ENCODE measurements at regions not wholly inside any gene's neighbourhood (a gene's known extent, or its start where the extent isn't known, plus 50 kb on each side); places are given as distances from the start of the nearest gene placed in this dataset.

- intact Hi-C loops (cut with micrococcal nuclease), result no loop called here
- H3K9me3 Mint-ChIP-seq, result peaks cover 0 to 5% (median 3%) of the 10 kb centered on the region in 7 donors
- Histone ChIP-seq H3K4me1 (ENCODE audit: control insufficient read depth in 1 of 2, insufficient read depth in 2 of 2, low read length in 2 of 2) (no peaks in the 10 kb centered on the region), H3K27me3 (ENCODE audit: control insufficient read depth in 2 of 2, insufficient read depth in 2 of 2, low read length in 2 of 2) (no peaks in the 10 kb centered on the region), H3K9me3 (replicated peaks in 1 of 2; ENCODE audit: control insufficient read depth in 1 of 2, insufficient read depth in 1 of 2, low read length in 2 of 2) (no peaks in the 10 kb centered on the region), H3K79me2 (ENCODE audit: insufficient read depth, low read length) (no peaks in the 10 kb centered on the region), H3K4me2 (replicated peaks; ENCODE audit: extremely low read depth, low read length, poor library complexity, severe bottlenecking) (no peak overlapping the region), H4K20me1 (ENCODE audit: insufficient read depth, low read length) (no peaks in the 10 kb centered on the region), H3K9ac (ENCODE audit: insufficient read depth, low read length, poor library complexity, severe bottlenecking) (no peak overlapping the region), H3K4me3 (replicated peaks in 1 of 3; ENCODE audit: low read depth in 2 of 3, low read length in 3 of 3) (no peak overlapping the region), H3K27ac (ENCODE audit: low read depth in 1 of 2, low read length in 2 of 2) (no peak overlapping the region), H3K36me3 (replicated peaks in 1 of 2; ENCODE audit: control insufficient read depth in 1 of 2, insufficient read depth in 2 of 2, low read length in 2 of 2) (no peaks in the 10 kb centered on the region), H2AFZ (ENCODE audit: insufficient read depth, low read depth, low read length, poor library complexity, severe bottlenecking) (no peak overlapping the region)
- no peak for TF ChIP-seq CTCF (IDR thresholded peaks at IDR 0.05)
- peaks cover 0 to 10% (median 0%) of the 10 kb centered on the region in 3 donors for H3K27me3 Mint-ChIP-seq (ENCODE audit: low read depth in 3 of 3)
- DNase-seq, result no peak
- H3K4me3 Mint-ChIP-seq, result no peak overlapping the region
- no peak overlapping the region for H3K27ac Mint-ChIP-seq
- WGBS (ENCODE audit: insufficient coverage), result no CpG with 5 or more reads among the region's 2 CpGs
- H3K36me3 Mint-ChIP-seq, result no peaks in the 10 kb centered on the region
- H3K4me1 Mint-ChIP-seq, result peaks cover 5% of the 10 kb centered on the region
These were observed 200.6 kb upstream of the GATB start for GRCh38 chr4:151961456-151961855.

GRCh38 chr4:151960449-151961230 is 199.8 kb upstream of the GATB start:
- Histone ChIP-seq H2AFZ (ENCODE audit: insufficient read depth, low read depth, low read length, poor library complexity, severe bottlenecking) (no peak overlapping the region), H3K9ac (ENCODE audit: insufficient read depth, low read length, poor library complexity, severe bottlenecking) (no peak overlapping the region), H3K4me1 (ENCODE audit: control insufficient read depth in 1 of 2, insufficient read depth in 2 of 2, low read length in 2 of 2) (no peaks in the 10 kb centered on the region), H4K20me1 (ENCODE audit: insufficient read depth, low read length) (no peaks in the 10 kb centered on the region), H3K9me3 (replicated peaks in 1 of 2; ENCODE audit: control insufficient read depth in 1 of 2, insufficient read depth in 1 of 2, low read length in 2 of 2) (no peaks in the 10 kb centered on the region), H3K36me3 (replicated peaks in 1 of 2; ENCODE audit: control insufficient read depth in 1 of 2, insufficient read depth in 2 of 2, low read length in 2 of 2) (no peaks in the 10 kb centered on the region), H3K4me2 (replicated peaks; ENCODE audit: extremely low read depth, low read length, poor library complexity, severe bottlenecking) (no peak overlapping the region), H3K4me3 (replicated peaks in 1 of 3; ENCODE audit: low read depth in 2 of 3, low read length in 3 of 3) (no peak overlapping the region), H3K27me3 (ENCODE audit: control insufficient read depth in 2 of 2, insufficient read depth in 2 of 2, low read length in 2 of 2) (no peaks in the 10 kb centered on the region), H3K79me2 (ENCODE audit: insufficient read depth, low read length) (no peaks in the 10 kb centered on the region), H3K27ac (ENCODE audit: low read depth in 1 of 2, low read length in 2 of 2) (no peak overlapping the region)
- H3K4me1 Mint-ChIP-seq, result peaks cover 5% of the 10 kb centered on the region
- DNase-seq, result no peak
- no peaks in the 10 kb centered on the region for H3K36me3 Mint-ChIP-seq
- 88% methylated on average over 6 of the region's 11 CpGs for WGBS (ENCODE audit: insufficient coverage)
- no peak for TF ChIP-seq CTCF (IDR thresholded peaks at IDR 0.05)
- no peak overlapping the region for H3K27ac Mint-ChIP-seq
- peaks cover 0 to 5% (median 3%) of the 10 kb centered on the region in 7 donors for H3K9me3 Mint-ChIP-seq
- intact Hi-C loops (cut with micrococcal nuclease), result no loop called here
- peaks cover 0 to 9% (median 0%) of the 10 kb centered on the region in 3 donors for H3K27me3 Mint-ChIP-seq (ENCODE audit: low read depth in 3 of 3)
- H3K4me3 Mint-ChIP-seq, result no peak overlapping the region

Data from CD14-positive monocyte (primary cell).